Astrocyte of the cerebellum (primary cell): ENCODE measurements at regions not wholly inside any gene's neighbourhood (a gene's known extent, or its start where the extent isn't known, plus 50 kb on each side); places are given as distances from the start of the nearest gene placed in this dataset.
A peak's percentile ranks its signal among the peaks of the same experiment; 100 is the strongest.

ENCODE experiments used
- DNase-seq: peaks from one replicate; pipeline ENCODE4 v3.0.0-alpha.2; 2011; ENCODE audit warnings: low read depth
- H3K4me3 ChIP-seq: 2 replicates; pipeline ENCODE4 v1.5.1; 2011; ENCODE audit warnings: mild to moderate bottlenecking, low read depth, low read length, moderate library complexity
- in situ Hi-C: cut with HindIII; loops from 2 replicates; pipeline ENCODE4 v1.10.0; 2017; ENCODE audit warnings: low sequenced_read_pairs
- TF ChIP-seq, protein P1 (sequence below): IDR thresholded peaks from 2 replicates; pipeline ENCODE4 v1.5.1; 2012; ENCODE audit warnings: low read length, low read depth, moderate library complexity, mild to moderate bottlenecking; ENCODE audit errors: missing control alignments

DNA sequence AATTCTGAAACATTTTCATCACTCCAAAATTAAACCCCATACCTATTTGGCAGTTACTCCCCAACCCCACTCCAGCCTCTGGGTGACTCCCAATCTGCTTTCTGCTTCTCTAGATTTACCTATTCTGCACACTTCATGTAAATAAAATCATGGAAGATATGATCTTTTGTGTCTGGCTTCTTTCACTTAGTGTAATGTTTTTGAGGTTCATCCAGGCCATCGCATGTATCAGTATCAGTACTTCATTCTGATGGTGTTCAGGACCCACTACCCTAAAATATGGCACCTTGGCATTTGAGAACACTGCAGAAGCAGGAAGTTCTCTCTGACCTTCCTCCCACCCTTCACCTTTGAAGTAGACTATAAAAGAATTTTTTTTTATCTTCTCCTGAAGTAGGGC is 78.7 kb upstream of the SLC25A26 start:
- no peak for DNase-seq
- TF ChIP-seq, protein P1, sequence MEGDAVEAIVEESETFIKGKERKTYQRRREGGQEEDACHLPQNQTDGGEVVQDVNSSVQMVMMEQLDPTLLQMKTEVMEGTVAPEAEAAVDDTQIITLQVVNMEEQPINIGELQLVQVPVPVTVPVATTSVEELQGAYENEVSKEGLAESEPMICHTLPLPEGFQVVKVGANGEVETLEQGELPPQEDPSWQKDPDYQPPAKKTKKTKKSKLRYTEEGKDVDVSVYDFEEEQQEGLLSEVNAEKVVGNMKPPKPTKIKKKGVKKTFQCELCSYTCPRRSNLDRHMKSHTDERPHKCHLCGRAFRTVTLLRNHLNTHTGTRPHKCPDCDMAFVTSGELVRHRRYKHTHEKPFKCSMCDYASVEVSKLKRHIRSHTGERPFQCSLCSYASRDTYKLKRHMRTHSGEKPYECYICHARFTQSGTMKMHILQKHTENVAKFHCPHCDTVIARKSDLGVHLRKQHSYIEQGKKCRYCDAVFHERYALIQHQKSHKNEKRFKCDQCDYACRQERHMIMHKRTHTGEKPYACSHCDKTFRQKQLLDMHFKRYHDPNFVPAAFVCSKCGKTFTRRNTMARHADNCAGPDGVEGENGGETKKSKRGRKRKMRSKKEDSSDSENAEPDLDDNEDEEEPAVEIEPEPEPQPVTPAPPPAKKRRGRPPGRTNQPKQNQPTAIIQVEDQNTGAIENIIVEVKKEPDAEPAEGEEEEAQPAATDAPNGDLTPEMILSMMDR = no peak
- no peak overlapping the region for H3K4me3 ChIP-seq
- in situ Hi-C loops = no loop called here

DNA sequence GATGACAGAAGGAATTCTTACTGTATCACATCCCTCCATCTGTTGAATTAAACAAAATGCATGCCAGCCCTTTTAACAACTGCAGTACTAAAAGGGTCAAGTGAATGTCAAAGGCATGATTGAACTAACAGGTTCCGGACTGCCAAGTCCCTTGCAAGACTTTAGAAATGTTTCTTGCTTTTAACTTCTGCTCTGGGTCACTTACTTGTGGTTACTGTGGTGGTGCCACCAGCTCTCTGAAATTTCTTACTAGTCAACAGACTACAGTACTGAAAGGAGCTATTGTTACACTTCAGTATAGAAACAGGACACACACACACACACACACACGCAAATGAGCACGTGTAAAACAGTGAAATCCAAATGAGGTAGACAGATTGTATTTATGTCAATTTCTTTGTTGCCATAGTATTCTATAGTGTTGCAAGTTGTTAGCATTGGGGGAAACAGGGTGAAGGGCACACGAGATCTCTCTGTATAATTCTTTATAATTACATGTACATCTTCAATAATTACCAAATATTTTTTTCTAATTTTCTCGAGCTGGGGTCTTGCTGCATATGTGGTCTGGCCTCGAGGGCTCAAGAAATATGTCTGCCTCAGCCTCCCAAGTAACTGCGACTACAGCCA is 79.9 kb upstream of the SLC25A26 start:
- no peak for DNase-seq
- in situ Hi-C loops = no loop called here
- TF ChIP-seq, protein P1 = no peak
- H3K4me3 ChIP-seq = no peak overlapping the region

- TF ChIP-seq, protein P1 = no peak
- H3K4me3 ChIP-seq = no peak overlapping the region
- DNase-seq = no peak
- in situ Hi-C loops = no loop called here
These were observed 80.7 kb upstream of the SLC25A26 start for GRCh38 chr3:66140106-66140505.

DNA sequence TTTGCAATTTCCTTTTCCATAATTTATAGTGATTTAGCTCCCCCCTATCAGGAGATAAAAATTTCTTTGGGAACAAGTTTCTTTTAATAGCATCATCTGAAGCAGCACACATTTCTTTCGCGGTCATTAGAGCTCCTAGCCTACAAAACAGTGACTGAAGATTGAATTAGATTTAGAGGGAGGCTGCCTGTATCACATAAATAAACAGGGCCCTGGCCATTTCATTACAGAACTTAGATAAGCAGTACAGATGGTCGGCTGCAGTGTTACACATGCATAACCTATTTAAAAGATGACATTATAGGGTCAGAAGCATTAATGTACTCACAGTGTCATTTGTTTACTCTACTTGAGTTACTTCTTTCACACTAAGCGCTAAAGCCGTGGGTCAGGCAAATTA is 81.4 kb upstream of the SLC25A26 start:
- in situ Hi-C loops = loop anchor here (5.0 kb wide), 1 partner anchor 97 kb away; no protein-coding TSS in a partner anchor
- H3K4me3 ChIP-seq = no peak overlapping the region
- DNase-seq = no peak
- TF ChIP-seq, protein P1 = no peak

GRCh38 chr3:66138336-66139313 is 82.2 kb upstream of the SLC25A26 start:
- in situ Hi-C loops = loop anchor here (5.0 kb wide), 1 partner anchor 96 kb away; no protein-coding TSS in a partner anchor
- H3K4me3 ChIP-seq = no peak overlapping the region
- peak; percentile 47 for DNase-seq
- TF ChIP-seq, protein P1 = peak; percentile 85

DNA sequence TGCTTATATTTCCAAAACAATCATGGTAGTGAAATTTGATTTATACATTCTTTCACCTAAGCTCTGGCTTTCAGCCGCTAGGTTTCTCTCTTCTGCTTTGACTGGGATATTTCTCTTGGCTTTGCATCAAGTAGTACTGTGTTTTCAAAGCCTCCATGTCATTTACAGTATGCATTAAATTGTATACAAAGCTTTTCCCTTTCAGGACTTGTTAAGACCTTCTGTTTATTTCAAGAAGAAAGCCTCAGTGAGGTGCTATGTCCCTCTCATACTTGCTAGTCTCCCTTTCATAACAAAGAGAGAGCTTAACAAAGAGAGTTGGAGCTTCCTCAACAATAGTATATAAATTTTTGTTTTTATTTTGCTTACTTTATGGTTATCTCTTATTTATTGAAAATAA is 84.2 kb upstream of the SLC25A26 start:
- no peak for DNase-seq
- H3K4me3 ChIP-seq = no peak overlapping the region
- TF ChIP-seq, protein P1 = no peak
- in situ Hi-C loops = loop anchor here (5.0 kb wide), 1 partner anchor 94 kb away; no protein-coding TSS in a partner anchor
